NB4 (cell line): ENCODE measurements at regions not wholly inside any gene's neighbourhood (a gene's known extent, or its start where the extent isn't known, plus 50 kb on each side); places are given as distances from the start of the nearest gene placed in this dataset.
"Not testable (repeated sequence)": the region's sequence is repeated elsewhere in the genome, so short reads cannot be mapped to it uniquely, and the experiment has no call there.

Source experiments
- CTCF ChIP-seq: IDR thresholded peaks from one replicate; pipeline ENCODE4 v1.5.1; 2012; ENCODE audit warnings: low read depth, low read length
- MAX ChIP-seq: IDR thresholded peaks from 2 replicates; pipeline ENCODE4 v1.6.1; 2011; ENCODE audit warnings: low read depth, low read length
- POLR2A ChIP-seq: IDR thresholded peaks from 2 replicates; pipeline ENCODE4 v1.6.1; 2011; ENCODE audit warnings: mild to moderate bottlenecking; ENCODE audit not compliant: insufficient read length; ENCODE audit errors: extremely low read depth

GRCh38 chr20:29120575-29120974 is 2136.9 kb upstream of the DEFB115 start:
- TF ChIP-seq CTCF, POLR2A, MAX: not testable (repeated sequence)
